NB4 (cell line): ENCODE measurements at regions not wholly inside any gene's neighbourhood (a gene's known extent, or its start where the extent isn't known, plus 50 kb on each side); places are given as distances from the start of the nearest gene placed in this dataset.

ENCODE experiments used
- CTCF ChIP-seq: IDR thresholded peaks from one replicate; pipeline ENCODE4 v1.5.1; 2012; ENCODE audit warnings: low read depth, low read length
- MAX ChIP-seq: IDR thresholded peaks from 2 replicates; pipeline ENCODE4 v1.6.1; 2011; ENCODE audit warnings: low read depth, low read length
- POLR2A ChIP-seq: IDR thresholded peaks from 2 replicates; pipeline ENCODE4 v1.6.1; 2011; ENCODE audit warnings: mild to moderate bottlenecking; ENCODE audit not compliant: insufficient read length; ENCODE audit errors: extremely low read depth

GRCh38 chr15:36008719-36009118 is 462.8 kb upstream of the DPH6 start:
- TF ChIP-seq CTCF (no peak), POLR2A (no peak), MAX (no peak)
